SK-N-SH treated with all-trans-retinoic acid at 6 μM for 48 hours (cell line): ENCODE measurements at regions not wholly inside any gene's neighbourhood (a gene's known extent, or its start where the extent isn't known, plus 50 kb on each side); places are given as distances from the start of the nearest gene placed in this dataset.

Experiments used
- ATAC-seq: fragments of 200-7000 bp; cut with Tn5 transposase; 3 replicates; pipeline ENCODE4 v1.9.1; 2020; ENCODE audit warnings: mild to moderate bottlenecking, moderate library complexity
- BACH2 ChIP-seq: fragments of 250-450 bp; sonication (Bioruptor Pico); IDR thresholded peaks from 2 replicates; pipeline ENCODE4 v1.9.0; 2021; ENCODE audit warnings: mild to moderate bottlenecking, borderline replicate concordance
- ISL1 ChIP-seq: fragments of 250-450 bp; sonication (Bioruptor Pico); IDR thresholded peaks from 2 replicates; pipeline ENCODE4 v2.1.2; 2022; ENCODE audit warnings: mild to moderate bottlenecking, moderate library complexity
- OSR1 ChIP-seq: fragments of 250-450 bp; sonication (Bioruptor Pico); IDR thresholded peaks from 2 replicates; pipeline ENCODE4 v1.8.0; 2022; ENCODE audit warnings: moderate library complexity, mild to moderate bottlenecking, inconsistent platforms
- PPARA ChIP-seq: fragments of 250-450 bp; sonication (Bioruptor Pico); IDR thresholded peaks from 2 replicates; pipeline ENCODE4 v1.5.0; 2020; ENCODE audit warnings: mild to moderate bottlenecking, borderline replicate concordance
- RARB ChIP-seq: fragments of 250-450 bp; sonication (Bioruptor Pico); IDR thresholded peaks from 2 replicates; pipeline ENCODE4 v1.8.0; 2021; ENCODE audit warnings: mild to moderate bottlenecking, moderate library complexity
- SNAI2 ChIP-seq: fragments of 250-450 bp; sonication (Bioruptor Pico); IDR thresholded peaks from 2 replicates; pipeline ENCODE4 v1.5.0; 2020; ENCODE audit warnings: mild to moderate bottlenecking, moderate library complexity
- TCF4 ChIP-seq: fragments of 250-450 bp; sonication (Bioruptor Pico); IDR thresholded peaks from 2 replicates; pipeline ENCODE4 v1.8.0; 2021; ENCODE audit warnings: mild to moderate bottlenecking, moderate library complexity, borderline replicate concordance
- TOX ChIP-seq: fragments of 250-450 bp; sonication (Bioruptor Pico); IDR thresholded peaks from 2 replicates; pipeline ENCODE4 v1.8.0; 2021; ENCODE audit warnings: mild to moderate bottlenecking, moderate library complexity, borderline replicate concordance
- ZFP3 ChIP-seq: fragments of 250-450 bp; sonication (Bioruptor Pico); IDR thresholded peaks from 2 replicates; pipeline ENCODE4 v1.5.0; 2020; ENCODE audit warnings: mild to moderate bottlenecking, moderate library complexity
- ZFP30 ChIP-seq: fragments of 450-650 bp; formaldehyde crosslinking; IDR thresholded peaks from 2 replicates; pipeline ENCODE4 v1.5.0; 2022; ENCODE audit warnings: mild to moderate bottlenecking, moderate library complexity
- ZNF70 ChIP-seq: fragments of 450-650 bp; formaldehyde crosslinking; IDR thresholded peaks from 2 replicates; pipeline ENCODE4 v1.5.0; 2020; ENCODE audit warnings: mild to moderate bottlenecking, moderate library complexity
- ZNF8 ChIP-seq: fragments of 450-650 bp; formaldehyde crosslinking; IDR thresholded peaks from 2 replicates; pipeline ENCODE4 v1.5.0; 2020; ENCODE audit warnings: mild to moderate bottlenecking, moderate library complexity
- TF ChIP-seq, protein P1 (sequence below): fragments of 250-450 bp; sonication (Bioruptor Pico); IDR thresholded peaks from 2 replicates; pipeline ENCODE4 v1.8.0; 2020; ENCODE audit warnings: mild to moderate bottlenecking, moderate library complexity, borderline replicate concordance
- TF ChIP-seq, protein P2 (sequence below): fragments of 250-450 bp; sonication (Bioruptor Pico); IDR thresholded peaks from 2 replicates; pipeline ENCODE4 v1.5.0; 2020; ENCODE audit warnings: mild to moderate bottlenecking, moderate library complexity
- TF ChIP-seq, protein P3 (sequence below): fragments of 250-450 bp; sonication (Bioruptor Pico); IDR thresholded peaks from 2 replicates; pipeline ENCODE4 v1.5.1; 2021; ENCODE audit warnings: mild to moderate bottlenecking, moderate library complexity
- TF ChIP-seq, protein P4 (sequence below): fragments of 250-450 bp; sonication (Bioruptor Pico); IDR thresholded peaks from 2 replicates; pipeline ENCODE4 v1.8.0; 2021; ENCODE audit warnings: low read depth, mild to moderate bottlenecking, moderate library complexity, borderline replicate concordance

DNA sequence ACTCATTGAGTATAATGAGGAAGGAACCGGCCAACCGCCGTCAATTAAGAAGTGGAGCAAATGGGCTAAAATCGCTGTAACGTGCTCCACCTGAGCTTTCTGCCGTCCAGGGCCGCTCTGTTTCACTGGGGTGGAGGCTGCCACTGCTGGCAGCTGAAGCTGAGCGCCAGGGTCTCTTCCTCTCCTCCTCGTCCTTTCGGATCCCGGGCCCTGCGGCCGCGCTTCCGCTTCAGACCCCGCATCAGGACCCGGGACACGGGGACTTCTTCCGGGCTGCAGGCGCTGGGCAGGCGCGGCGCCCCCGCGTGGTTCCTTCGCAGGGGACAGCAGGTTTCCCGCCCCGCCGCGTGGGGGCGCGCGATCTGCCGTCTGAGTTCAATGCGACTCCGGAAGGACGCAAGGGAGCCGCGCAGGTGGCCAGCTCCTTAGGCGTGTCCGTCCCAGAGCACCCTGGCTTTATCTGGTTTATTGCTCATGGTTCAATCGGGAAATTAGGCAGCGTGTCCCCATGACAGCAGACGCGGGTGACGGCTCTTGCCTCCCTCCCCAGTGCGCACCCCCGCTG lies 519.8 kb downstream of the TRIML1 start (continued):
- TF ChIP-seq, protein P1, sequence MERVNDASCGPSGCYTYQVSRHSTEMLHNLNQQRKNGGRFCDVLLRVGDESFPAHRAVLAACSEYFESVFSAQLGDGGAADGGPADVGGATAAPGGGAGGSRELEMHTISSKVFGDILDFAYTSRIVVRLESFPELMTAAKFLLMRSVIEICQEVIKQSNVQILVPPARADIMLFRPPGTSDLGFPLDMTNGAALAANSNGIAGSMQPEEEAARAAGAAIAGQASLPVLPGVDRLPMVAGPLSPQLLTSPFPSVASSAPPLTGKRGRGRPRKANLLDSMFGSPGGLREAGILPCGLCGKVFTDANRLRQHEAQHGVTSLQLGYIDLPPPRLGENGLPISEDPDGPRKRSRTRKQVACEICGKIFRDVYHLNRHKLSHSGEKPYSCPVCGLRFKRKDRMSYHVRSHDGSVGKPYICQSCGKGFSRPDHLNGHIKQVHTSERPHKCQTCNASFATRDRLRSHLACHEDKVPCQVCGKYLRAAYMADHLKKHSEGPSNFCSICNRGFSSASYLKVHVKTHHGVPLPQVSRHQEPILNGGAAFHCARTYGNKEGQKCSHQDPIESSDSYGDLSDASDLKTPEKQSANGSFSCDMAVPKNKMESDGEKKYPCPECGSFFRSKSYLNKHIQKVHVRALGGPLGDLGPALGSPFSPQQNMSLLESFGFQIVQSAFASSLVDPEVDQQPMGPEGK (CRISPR knock-in tag), result no peak
- TF ChIP-seq TCF4 (CRISPR knock-in tag) (no peak), TOX (CRISPR knock-in tag) (no peak), ISL1 (no peak)

DNA sequence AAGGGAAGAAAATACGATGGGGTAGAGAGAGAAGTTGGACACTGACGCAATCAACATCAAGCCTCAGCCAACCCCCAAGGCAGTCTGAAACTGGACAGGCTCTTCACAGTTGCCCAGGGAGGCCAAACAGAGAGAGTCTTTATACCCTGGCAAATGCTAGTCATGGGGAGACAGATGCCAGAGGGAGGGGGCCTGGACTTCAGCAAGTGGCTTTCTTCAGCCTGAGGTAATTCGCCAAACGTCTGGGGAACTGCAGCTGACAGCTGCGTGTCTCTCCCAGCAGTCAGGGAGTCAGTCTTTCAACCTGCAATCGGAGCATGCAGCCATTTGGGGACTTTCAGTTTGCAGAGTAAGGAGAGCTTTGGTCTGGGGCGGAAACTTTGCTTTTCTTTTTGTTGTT lies 521.6 kb downstream of the TRIML1 start:
- no peak for ATAC-seq
- no peak for TF ChIP-seq OSR1

DNA sequence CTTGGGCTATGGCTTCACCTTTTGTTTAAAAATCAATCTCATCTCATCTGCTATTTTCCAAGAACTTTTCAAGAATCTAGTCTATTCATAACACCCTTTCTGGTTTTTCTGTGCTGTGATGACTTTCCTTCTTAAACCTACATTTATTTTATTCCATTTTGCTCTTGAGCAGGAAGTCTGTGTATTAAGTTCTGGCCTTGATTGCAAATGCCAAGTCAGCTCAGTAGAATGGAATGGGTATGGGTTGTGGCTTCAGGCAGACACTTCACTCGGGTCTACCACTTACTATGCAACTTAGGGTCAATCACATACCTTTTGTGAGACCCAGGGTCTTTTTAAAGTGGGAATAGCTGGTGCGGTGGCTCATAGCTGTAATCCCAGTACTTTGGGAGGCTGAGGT lies 522.3 kb downstream of the TRIML1 start:
- TF ChIP-seq, protein P2, sequence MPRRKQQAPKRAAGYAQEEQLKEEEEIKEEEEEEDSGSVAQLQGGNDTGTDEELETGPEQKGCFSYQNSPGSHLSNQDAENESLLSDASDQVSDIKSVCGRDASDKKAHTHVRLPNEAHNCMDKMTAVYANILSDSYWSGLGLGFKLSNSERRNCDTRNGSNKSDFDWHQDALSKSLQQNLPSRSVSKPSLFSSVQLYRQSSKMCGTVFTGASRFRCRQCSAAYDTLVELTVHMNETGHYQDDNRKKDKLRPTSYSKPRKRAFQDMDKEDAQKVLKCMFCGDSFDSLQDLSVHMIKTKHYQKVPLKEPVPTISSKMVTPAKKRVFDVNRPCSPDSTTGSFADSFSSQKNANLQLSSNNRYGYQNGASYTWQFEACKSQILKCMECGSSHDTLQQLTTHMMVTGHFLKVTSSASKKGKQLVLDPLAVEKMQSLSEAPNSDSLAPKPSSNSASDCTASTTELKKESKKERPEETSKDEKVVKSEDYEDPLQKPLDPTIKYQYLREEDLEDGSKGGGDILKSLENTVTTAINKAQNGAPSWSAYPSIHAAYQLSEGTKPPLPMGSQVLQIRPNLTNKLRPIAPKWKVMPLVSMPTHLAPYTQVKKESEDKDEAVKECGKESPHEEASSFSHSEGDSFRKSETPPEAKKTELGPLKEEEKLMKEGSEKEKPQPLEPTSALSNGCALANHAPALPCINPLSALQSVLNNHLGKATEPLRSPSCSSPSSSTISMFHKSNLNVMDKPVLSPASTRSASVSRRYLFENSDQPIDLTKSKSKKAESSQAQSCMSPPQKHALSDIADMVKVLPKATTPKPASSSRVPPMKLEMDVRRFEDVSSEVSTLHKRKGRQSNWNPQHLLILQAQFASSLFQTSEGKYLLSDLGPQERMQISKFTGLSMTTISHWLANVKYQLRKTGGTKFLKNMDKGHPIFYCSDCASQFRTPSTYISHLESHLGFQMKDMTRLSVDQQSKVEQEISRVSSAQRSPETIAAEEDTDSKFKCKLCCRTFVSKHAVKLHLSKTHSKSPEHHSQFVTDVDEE (CRISPR knock-in tag), result no peak
- TF ChIP-seq PPARA (CRISPR knock-in tag) (no peak), ZNF8 (no peak)
- ATAC-seq, result no peak

DNA sequence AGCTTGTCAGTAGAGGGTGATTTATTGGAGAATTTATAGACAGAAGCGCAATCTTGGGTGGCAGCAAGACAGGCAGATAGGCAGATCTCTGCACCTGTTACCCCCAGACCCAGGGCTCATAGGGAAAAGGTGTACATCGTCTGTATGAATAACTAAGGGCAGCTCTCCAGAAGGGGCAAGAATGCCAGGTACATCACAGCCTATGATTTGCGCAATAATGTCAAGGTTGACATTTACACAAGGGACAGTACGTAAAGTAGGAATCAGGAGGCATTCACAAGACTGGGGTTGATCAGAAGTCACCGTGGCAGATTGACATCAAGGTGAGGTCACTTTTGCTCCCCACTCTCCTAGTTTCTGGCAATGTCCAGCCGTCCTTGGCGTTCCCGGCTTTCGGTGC lies 524.1 kb downstream of the TRIML1 start:
- TF ChIP-seq, protein P3, sequence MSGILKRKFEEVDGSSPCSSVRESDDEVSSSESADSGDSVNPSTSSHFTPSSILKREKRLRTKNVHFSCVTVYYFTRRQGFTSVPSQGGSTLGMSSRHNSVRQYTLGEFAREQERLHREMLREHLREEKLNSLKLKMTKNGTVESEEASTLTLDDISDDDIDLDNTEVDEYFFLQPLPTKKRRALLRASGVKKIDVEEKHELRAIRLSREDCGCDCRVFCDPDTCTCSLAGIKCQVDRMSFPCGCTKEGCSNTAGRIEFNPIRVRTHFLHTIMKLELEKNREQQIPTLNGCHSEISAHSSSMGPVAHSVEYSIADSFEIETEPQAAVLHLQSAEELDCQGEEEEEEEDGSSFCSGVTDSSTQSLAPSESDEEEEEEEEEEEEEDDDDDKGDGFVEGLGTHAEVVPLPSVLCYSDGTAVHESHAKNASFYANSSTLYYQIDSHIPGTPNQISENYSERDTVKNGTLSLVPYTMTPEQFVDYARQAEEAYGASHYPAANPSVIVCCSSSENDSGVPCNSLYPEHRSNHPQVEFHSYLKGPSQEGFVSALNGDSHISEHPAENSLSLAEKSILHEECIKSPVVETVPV, result no peak
- no peak for TF ChIP-seq ZNF8
- TF ChIP-seq ZFP30, result no peak
- TF ChIP-seq RARB, result no peak
- TF ChIP-seq, protein P4, sequence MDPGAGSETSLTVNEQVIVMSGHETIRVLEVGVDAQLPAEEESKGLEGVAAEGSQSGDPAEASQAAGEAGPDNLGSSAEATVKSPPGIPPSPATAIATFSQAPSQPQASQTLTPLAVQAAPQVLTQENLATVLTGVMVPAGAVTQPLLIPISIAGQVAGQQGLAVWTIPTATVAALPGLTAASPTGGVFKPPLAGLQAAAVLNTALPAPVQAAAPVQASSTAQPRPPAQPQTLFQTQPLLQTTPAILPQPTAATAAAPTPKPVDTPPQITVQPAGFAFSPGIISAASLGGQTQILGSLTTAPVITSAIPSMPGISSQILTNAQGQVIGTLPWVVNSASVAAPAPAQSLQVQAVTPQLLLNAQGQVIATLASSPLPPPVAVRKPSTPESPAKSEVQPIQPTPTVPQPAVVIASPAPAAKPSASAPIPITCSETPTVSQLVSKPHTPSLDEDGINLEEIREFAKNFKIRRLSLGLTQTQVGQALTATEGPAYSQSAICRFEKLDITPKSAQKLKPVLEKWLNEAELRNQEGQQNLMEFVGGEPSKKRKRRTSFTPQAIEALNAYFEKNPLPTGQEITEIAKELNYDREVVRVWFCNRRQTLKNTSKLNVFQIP (CRISPR knock-in tag), result no peak
- TF ChIP-seq TOX (CRISPR knock-in tag), result no peak
- ATAC-seq, result no peak

DNA sequence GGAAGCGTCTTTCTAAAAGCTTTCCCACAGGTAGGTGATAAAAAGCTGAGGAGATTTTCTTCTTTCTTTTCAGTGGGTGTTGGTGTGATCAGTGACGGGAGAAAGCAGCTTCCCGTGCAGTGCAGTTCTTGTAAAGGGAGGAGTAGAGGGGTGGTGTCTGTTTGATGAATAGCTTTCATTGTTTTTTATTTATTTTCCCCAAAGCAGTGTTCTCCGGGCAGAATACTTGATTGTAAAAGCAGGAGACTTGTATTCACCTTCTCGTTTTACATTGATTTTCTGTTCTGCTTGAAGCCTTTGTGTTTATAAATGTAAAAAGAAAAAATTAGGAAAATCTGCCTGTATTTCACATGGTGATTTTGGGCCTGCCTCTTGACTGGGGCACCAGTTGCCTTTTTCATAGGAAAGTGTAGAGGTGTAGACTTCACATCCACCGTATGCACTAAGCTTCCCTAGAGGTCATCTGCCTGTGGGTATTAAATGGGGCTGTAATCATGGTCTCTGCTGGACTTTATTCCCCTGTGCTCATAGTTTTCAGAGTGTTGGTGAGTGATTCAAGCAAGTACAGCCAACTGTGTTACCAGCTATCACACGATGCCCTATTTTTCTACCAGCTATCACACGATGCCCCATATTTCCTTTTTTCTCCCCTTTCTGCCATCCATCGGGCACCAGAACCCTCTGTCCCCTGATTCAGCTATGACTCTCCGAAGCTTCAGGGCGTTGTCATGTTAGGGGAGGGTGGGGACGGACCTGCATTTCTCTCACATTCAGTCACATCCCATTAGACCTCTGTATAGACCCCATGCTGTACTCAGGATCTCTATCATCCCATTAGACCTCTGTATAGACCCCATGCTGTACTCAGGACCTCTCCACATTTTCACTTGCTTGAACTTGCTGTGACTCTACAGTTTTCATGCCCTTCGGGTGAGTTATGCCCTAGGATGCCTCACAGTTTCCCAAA lies 526.5 kb downstream of the TRIML1 start:
- no peak for ATAC-seq
- TF ChIP-seq ZFP3 (CRISPR knock-in tag) (no peak), BACH2 (no peak), SNAI2 (no peak), OSR1 (no peak), ZNF70 (no peak), TCF4 (CRISPR knock-in tag) (no peak), TOX (CRISPR knock-in tag) (no peak)
- TF ChIP-seq, protein P2 (CRISPR knock-in tag), result no peak
- TF ChIP-seq, protein P4 (CRISPR knock-in tag), result no peak
- TF ChIP-seq, protein P1 (CRISPR knock-in tag), result no peak
